ENCODE measurements at regions not wholly inside any gene's neighbourhood (a gene's known extent, or its start where the extent isn't known, plus 50 kb on each side); places are given as distances from the start of the nearest gene placed in this dataset.

GRCh38 chrX:5829469-5829868, 399.2 kb downstream of the NLGN4X start:
- no peak for DNase-seq (ENCODE audit: low spot score)

GRCh38 chrX:5829060-5829459, 399.6 kb downstream of the NLGN4X start:
- DNase-seq (ENCODE audit: low spot score) = no peak

- DNase-seq (ENCODE audit: low spot score) = no peak
Observed at GRCh38 chrX:5823903-5824302, 404.8 kb downstream of the NLGN4X start.

GRCh38 chrX:5810636-5811035, 418.0 kb downstream of the NLGN4X start:
- no peak for DNase-seq (ENCODE audit: low spot score)

- DNase-seq (ENCODE audit: low spot score) = no peak
Observed at GRCh38 chrX:5807181-5807580, 421.5 kb downstream of the NLGN4X start.

GRCh38 chrX:5802391-5802790, 426.3 kb downstream of the NLGN4X start:
- no peak for DNase-seq (ENCODE audit: low spot score)

- DNase-seq (ENCODE audit: low spot score) = no peak
Observed at GRCh38 chrX:5791721-5792120, 436.9 kb downstream of the NLGN4X start.

GRCh38 chrX:5788910-5789309, 439.8 kb downstream of the NLGN4X start:
- no peak for DNase-seq (ENCODE audit: low spot score)

- DNase-seq (ENCODE audit: low spot score) = no peak
Observed at GRCh38 chrX:5780821-5781220, 447.8 kb downstream of the NLGN4X start.

- DNase-seq (ENCODE audit: low spot score) = peak; percentile 12
Observed at GRCh38 chrX:5775846-5776430, 452.7 kb downstream of the NLGN4X start.

- peak; percentile 1 for DNase-seq (ENCODE audit: low spot score)
Observed at GRCh38 chrX:5774446-5774845, 454.2 kb downstream of the NLGN4X start.

GRCh38 chrX:5771441-5771840, 457.2 kb downstream of the NLGN4X start:
- DNase-seq (ENCODE audit: low spot score) = no peak

GRCh38 chrX:5756616-5757015, 472.1 kb downstream of the NLGN4X start:
- DNase-seq (ENCODE audit: low spot score) = no peak

GRCh38 chrX:5753291-5753690, 475.4 kb downstream of the NLGN4X start:
- DNase-seq (ENCODE audit: low spot score) = no peak

- DNase-seq (ENCODE audit: low spot score) = no peak
Observed at GRCh38 chrX:5752831-5753230, 475.8 kb downstream of the NLGN4X start.

GRCh38 chrX:5748586-5749150, 480.0 kb downstream of the NLGN4X start:
- no peak for DNase-seq (ENCODE audit: low spot score)

- DNase-seq (ENCODE audit: low spot score) = no peak
Observed at GRCh38 chrX:5746231-5746630, 482.4 kb downstream of the NLGN4X start.

GRCh38 chrX:5733501-5733900, 495.2 kb downstream of the NLGN4X start:
- no peak for DNase-seq (ENCODE audit: low spot score)

- no peak for DNase-seq (ENCODE audit: low spot score)
Observed at GRCh38 chrX:5730556-5730955, 498.1 kb downstream of the NLGN4X start.

- peak; percentile 44 for DNase-seq (ENCODE audit: low spot score)
Observed at GRCh38 chrX:5726224-5726623, 502.4 kb downstream of the NLGN4X start.

GRCh38 chrX:5724123-5724522, 504.5 kb downstream of the NLGN4X start:
- no peak for DNase-seq (ENCODE audit: low spot score)

- no peak for DNase-seq (ENCODE audit: low spot score)
Observed at GRCh38 chrX:5718651-5719050, 510.0 kb downstream of the NLGN4X start.

GRCh38 chrX:5716666-5717065, 512.0 kb downstream of the NLGN4X start:
- DNase-seq (ENCODE audit: low spot score) = no peak

- peak; percentile 30 for DNase-seq (ENCODE audit: low spot score)
Observed at GRCh38 chrX:5708251-5708650, 520.4 kb downstream of the NLGN4X start.
